Spleen (tissue), 11 donors: ENCODE measurements at regions not wholly inside any gene's neighbourhood (a gene's known extent, or its start where the extent isn't known, plus 50 kb on each side); places are given as distances from the start of the nearest gene placed in this dataset.

Experiments
- DNase-seq: peaks from one replicate; pipeline ENCODE4 v3.0.0-alpha.2; 2020
- H3K27ac ChIP-seq, 8 donors: fragments of 200-600 bp; sonication (generic) in 7 of 8; 1 replicate in 4 of 8; 2 replicates in 4 of 8; pipeline versions ENCODE4 v1.5.0 to v1.8.0; 2016 to 2021; ENCODE audit warnings: inconsistent platforms in 4 of 8, mild to moderate bottlenecking in 4 of 8, moderate library complexity in 1 of 8
- H3K27me3 ChIP-seq, 7 donors: fragments of 200-600 bp; sonication (generic) in 6 of 7; replicated peaks in 1 of 7; 1 replicate in 4 of 7; 2 replicates in 3 of 7; pipeline versions ENCODE4 v1.5.0 to v1.8.0; 2016 to 2021; ENCODE audit warnings: inconsistent platforms in 3 of 7, mild to moderate bottlenecking in 1 of 7
- H3K36me3 ChIP-seq, 6 donors: fragments of 200-600 bp; sonication (generic) in 5 of 6; 1 replicate in 4 of 6; 2 replicates in 2 of 6; pipeline versions ENCODE4 v1.5.0 to v1.8.0; 2016 to 2021; ENCODE audit warnings: inconsistent platforms in 2 of 6
- H3K4me1 ChIP-seq, 6 donors: fragments of 200-600 bp; sonication (generic) in 5 of 6; 1 replicate in 3 of 6; 2 replicates in 3 of 6; pipeline versions ENCODE4 v1.5.0 to v1.8.0; 2016 to 2021; ENCODE audit warnings: inconsistent platforms in 3 of 6
- H3K4me3 ChIP-seq, 8 donors: fragments of 200-600 bp; sonication (generic) in 7 of 8; 1 replicate in 4 of 8; 2 replicates in 4 of 8; pipeline versions ENCODE4 v1.5.0 to v1.8.0; 2016 to 2021; ENCODE audit warnings: inconsistent platforms in 4 of 8, mild to moderate bottlenecking in 4 of 8, moderate library complexity in 2 of 8
- H3K9me3 ChIP-seq, 8 donors: fragments of 200-600 bp; sonication (generic) in 7 of 8; 1 replicate in 4 of 8; 2 replicates in 4 of 8; pipeline versions ENCODE4 v1.5.0 to v1.8.0; 2016 to 2021; ENCODE audit warnings: inconsistent platforms in 4 of 8
- CTCF ChIP-seq, 11 experiments: fragments of 200-600 bp in 7 of 11; fragments of 450-650 bp in 4 of 11; sonication (generic) in 4 of 11; IDR thresholded peaks in 8 of 11; conservative IDR thresholded peaks in 3 of 11; 1 replicate in 7 of 11; 2 replicates in 4 of 11; pipeline versions ENCODE4 v1.4.0 to v1.8.0; 2016 to 2021; ENCODE audit warnings: antibody characterized with exemption in 11 of 11, inconsistent platforms in 4 of 11, mild to moderate bottlenecking in 1 of 11
- POLR2A ChIP-seq, 3 donors: fragments of 450-650 bp; IDR thresholded peaks; one replicate each; pipeline ENCODE4 v1.5.1; 2017; ENCODE audit warnings: antibody characterized with exemption in 3 of 3, mild to moderate bottlenecking in 1 of 3
- POLR2AphosphoS5 ChIP-seq, 3 donors: sonication (generic); formaldehyde crosslinking; IDR thresholded peaks; one replicate each; pipeline ENCODE4 v1.5.1; 2017; ENCODE audit warnings: antibody characterized with exemption in 3 of 3
- WGBS, 5 donors: extraction: QIAGEN DNeasy Blood & Tissue Kit in 3 of 5; methylation state at CpG; one replicate each; pipeline versions ENCODE4 v1.1.5 to v1.1.7; 2013 to 2018; 5-methylcytosine and 5-hydroxymethylcytosine counted together
- intact Hi-C: fragments of 100-400 bp; cut with DNase I; formaldehyde crosslinking; loops from one replicate; pipeline ENCODE4 v1.15.0; 2023; ENCODE audit warnings: low total_unique reads
- donor health status: healthy with polysubstance abuse.
- donor health status: DM: no; HTN: no; CAD: no; lungs with moderate emphysema.
- donor health status: DM: no; HTN: no; CAD: no.
- donor health status: Bipolar disorder and iron deficiency.
- donor health status: healthy.
- donor health status: DM: no; HTN: no; CAD: no.
- donor health status: DM: yes; HTN: yes; CAD: no.

- Histone ChIP-seq H3K4me1 (peaks cover 0 to 7% (median 0%) of the 10 kb centered on the region in 6 donors), H3K27me3 (no peaks in the 10 kb centered on the region), H3K27ac (no peak overlapping the region), H3K9me3 (no peaks in the 10 kb centered on the region), H3K36me3 (no peaks in the 10 kb centered on the region), H3K4me3 (no peak overlapping the region)
- TF ChIP-seq POLR2A (IDR thresholded peaks at IDR 0.05) = no peak
- TF ChIP-seq POLR2AphosphoS5 (IDR thresholded peaks at IDR 0.05) = no peak
- no peak for TF ChIP-seq CTCF (IDR thresholded peaks at IDR 0.05 in 8 of 11, conservative IDR thresholded peaks at IDR 0.05 in 3 of 11)
- intact Hi-C loops = no loop called here
- 83 to 85% (median 85%) methylated on average over 12 of the region's 12 CpGs for WGBS, 5 donors
- no peak for DNase-seq
Measured at GRCh38 chr2:64880193-64880951, 108.8 kb upstream of the SLC1A4 start.

GRCh38 chr2:64881037-64881492 lies 108.1 kb upstream of the SLC1A4 start:
- WGBS, 5 donors = 66 to 73% (median 70%) methylated on average over 6 of the region's 6 CpGs
- intact Hi-C loops = no loop called here
- H3K27me3 ChIP-seq = no peaks in the 10 kb centered on the region
- H3K9me3 ChIP-seq = no peaks in the 10 kb centered on the region
- no peak overlapping the region for H3K27ac ChIP-seq
- TF ChIP-seq POLR2A (IDR thresholded peaks at IDR 0.05) (no peak), CTCF (IDR thresholded peaks at IDR 0.05 in 8 of 11, conservative IDR thresholded peaks at IDR 0.05 in 3 of 11) (no peak), POLR2AphosphoS5 (IDR thresholded peaks at IDR 0.05) (no peak)
- H3K4me3 ChIP-seq = no peak overlapping the region
- peaks cover 0 to 6% (median 0%) of the 10 kb centered on the region in 6 donors for H3K4me1 ChIP-seq
- H3K36me3 ChIP-seq = no peaks in the 10 kb centered on the region
- DNase-seq = no peak

DNA sequence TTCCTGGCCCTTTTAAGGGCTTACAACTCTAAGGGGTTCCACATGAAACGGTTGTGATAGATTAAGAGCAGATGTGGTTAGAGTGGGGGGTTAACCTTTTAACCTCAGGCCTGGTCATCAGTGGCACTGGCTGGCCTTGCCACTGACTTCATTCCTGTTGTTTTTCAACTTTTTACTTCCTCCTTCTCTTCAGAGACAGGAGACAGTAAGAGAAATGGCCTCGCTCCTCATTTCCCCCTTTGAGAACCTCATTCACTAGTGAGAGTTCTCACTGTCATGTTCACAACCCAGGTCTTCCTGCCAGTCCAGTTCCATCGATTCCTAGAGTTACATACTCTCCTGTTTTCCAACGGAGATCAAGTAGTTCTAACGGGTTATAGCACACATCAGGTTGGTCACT lies 101.6 kb upstream of the SLC1A4 start:
- TF ChIP-seq POLR2A (IDR thresholded peaks at IDR 0.05) (no peak), POLR2AphosphoS5 (IDR thresholded peaks at IDR 0.05) (no peak), CTCF (IDR thresholded peaks at IDR 0.05 in 8 of 11, conservative IDR thresholded peaks at IDR 0.05 in 3 of 11) (no peak)
- DNase-seq = no peak
- WGBS, 5 donors = 87 to 99% (median 91%) methylated on average over 5 of the region's 5 CpGs
- no peaks in the 10 kb centered on the region for H3K27me3 ChIP-seq
- H3K4me3 ChIP-seq = no peak overlapping the region
- H3K9me3 ChIP-seq = peaks cover 0 to 17% (median 11%) of the 10 kb centered on the region in 8 donors
- H3K27ac ChIP-seq = no peak overlapping the region
- H3K4me1 ChIP-seq = no peaks in the 10 kb centered on the region
- H3K36me3 ChIP-seq = no peaks in the 10 kb centered on the region
- intact Hi-C loops = no loop called here

- 80 to 87% (median 83%) methylated on average over 10 to 11 of the region's 11 CpGs for WGBS, 5 donors
- peaks cover 0 to 17% (median 11%) of the 10 kb centered on the region in 8 donors for H3K9me3 ChIP-seq
- H3K27ac ChIP-seq = no peak overlapping the region
- intact Hi-C loops = no loop called here
- TF ChIP-seq POLR2A (IDR thresholded peaks at IDR 0.05) = no peak
- TF ChIP-seq POLR2AphosphoS5 (IDR thresholded peaks at IDR 0.05) = no peak
- TF ChIP-seq CTCF (IDR thresholded peaks at IDR 0.05 in 8 of 11, conservative IDR thresholded peaks at IDR 0.05 in 3 of 11) = no peak
- no peaks in the 10 kb centered on the region for H3K36me3 ChIP-seq
- no peak for DNase-seq
- no peak overlapping the region for H3K4me3 ChIP-seq
- H3K4me1 ChIP-seq = no peaks in the 10 kb centered on the region
- no peaks in the 10 kb centered on the region for H3K27me3 ChIP-seq
Measured at GRCh38 chr2:64888591-64889309, 100.4 kb upstream of the SLC1A4 start.
